ENCODE measurements at regions not wholly inside any gene's neighbourhood (a gene's known extent, or its start where the extent isn't known, plus 50 kb on each side); places are given as distances from the start of the nearest gene placed in this dataset.

DNA sequence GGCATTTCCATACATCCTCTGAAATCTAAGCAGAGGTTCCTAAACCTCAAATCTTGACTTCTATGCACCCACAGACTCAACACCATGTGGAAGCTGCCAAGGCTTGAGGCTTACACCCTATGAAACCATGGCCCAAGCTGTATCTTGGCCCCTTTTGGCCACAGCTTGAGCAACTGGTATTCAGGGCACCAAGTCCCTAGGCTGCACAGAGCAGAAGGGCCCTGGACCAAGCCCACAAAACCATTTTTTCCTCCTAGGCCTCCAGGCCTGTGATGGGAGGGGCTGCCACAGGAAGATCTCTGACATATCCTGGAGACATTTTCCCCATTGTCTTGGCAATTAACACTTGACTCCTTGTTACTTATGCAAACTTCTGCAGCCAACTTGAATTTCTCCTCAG is 54.4 kb upstream of the IL12A start:
- DNase-seq (ENCODE audit: low spot score): no peak

DNA sequence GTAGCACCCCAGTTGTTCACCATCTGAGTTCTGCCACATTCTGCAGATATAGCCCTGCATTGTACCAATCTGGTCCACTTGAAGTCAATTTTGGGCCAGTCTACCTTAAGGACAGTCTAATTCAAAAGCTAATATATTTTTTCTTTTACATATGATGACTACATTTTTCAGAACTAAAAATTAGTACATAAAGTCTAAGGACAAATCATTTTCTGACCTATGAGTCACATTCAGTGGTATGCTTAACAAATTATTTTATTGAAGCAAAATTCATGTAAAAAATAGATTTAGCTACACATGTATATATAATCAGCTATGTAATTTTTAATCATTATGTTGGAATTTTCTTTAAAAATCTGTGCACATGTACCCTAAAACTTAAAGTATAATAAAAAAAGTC is 52.1 kb upstream of the IL12A start:
- no peak for DNase-seq (ENCODE audit: low spot score)

DNA sequence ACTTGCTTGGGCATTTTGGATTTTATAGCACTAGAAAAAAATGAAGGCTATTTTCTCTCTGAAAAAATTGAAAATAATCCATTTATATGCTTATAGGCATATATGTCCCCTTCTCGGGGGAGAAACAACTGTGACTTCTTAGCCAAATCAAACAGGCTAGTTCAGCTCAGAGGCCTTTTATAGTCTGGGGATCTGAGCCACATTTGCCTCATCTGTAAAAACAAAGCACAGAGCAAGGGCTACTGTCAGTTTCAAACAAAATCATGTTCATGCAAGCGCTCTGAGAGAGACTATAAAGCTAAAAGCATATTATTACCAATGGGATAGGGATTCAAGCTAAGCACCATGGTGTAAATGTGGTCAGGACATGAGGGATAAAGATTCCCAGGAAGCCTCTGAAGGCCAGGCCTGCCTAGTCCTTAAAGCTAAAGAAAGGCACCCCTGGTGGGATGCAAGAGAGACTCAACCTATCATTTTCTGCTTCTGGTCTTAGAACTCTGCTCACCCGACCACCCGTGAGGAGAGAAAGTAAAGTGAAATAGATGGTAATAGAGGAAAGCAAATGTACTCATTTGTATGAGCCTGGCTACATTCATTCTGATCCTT is 51.0 kb upstream of the IL12A start:
- no peak for DNase-seq (ENCODE audit: low spot score)

DNA sequence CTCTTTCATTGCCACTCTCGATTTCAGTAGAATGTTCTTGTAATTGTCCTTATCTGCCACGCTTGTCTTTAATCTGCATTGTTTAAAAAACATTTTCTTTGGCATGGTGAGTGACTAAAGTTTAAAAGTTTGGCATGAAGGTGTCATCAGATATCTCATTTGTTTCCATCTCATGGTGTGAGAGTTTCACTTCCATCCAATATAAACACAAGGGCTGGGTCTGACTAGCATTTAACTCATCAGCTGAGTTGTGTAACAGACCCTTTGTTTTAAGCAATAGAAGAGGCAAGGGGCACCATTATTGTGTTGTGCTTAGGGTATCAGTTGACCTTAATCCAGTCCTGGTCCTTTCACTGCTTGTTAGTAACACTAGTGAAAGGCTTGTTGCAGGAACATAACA is 49.9 kb upstream of the IL12A start:
- no peak for DNase-seq (ENCODE audit: low spot score)
